K562 (cell line): ENCODE measurements at regions not wholly inside any gene's neighbourhood (a gene's known extent, or its start where the extent isn't known, plus 50 kb on each side); places are given as distances from the start of the nearest gene placed in this dataset.

Experiments
- ATAC-seq: fragments of 200-7000 bp; cut with Tn5 transposase; 3 replicates; pipeline ENCODE4 v1.9.1; 2020; ENCODE audit warnings: moderate library complexity
- BruUV-seq: library from RNA; stranded (reverse); fragments of 400-500 nt; replicated peaks from 2 replicates; lab custom pipeline; 2021; lab: Mats Ljungman, UMichigan
- CTCF ChIA-PET: fragments of 300-600 bp; formaldehyde crosslinking; extraction: SDS; loops from one replicate; lab custom pipeline; 2021; ENCODE audit warnings: low intra/inter-chr PET ratio; lab: Yijun Ruan, JAX
- POLR2A ChIA-PET: fragments of 300-600, 350-650 bp; sonication (Branson Sonifier 250); formaldehyde crosslinking; extraction: SDS; loops from one replicate; lab custom pipeline; 2021; ENCODE audit warnings: antibody characterized with exemption, inconsistent platforms; lab: Yijun Ruan, JAX
- DNase-seq, 4 experiments: peaks; one replicate each; pipeline versions ENCODE4 v3.0.0 to v3.0.0-alpha.2; 2011 to 2018; ENCODE audit warnings: low spot score in 3 of 4, mixed read lengths in 3 of 4; ENCODE audit errors: extremely low read depth in 1 of 4
- FAIRE-seq: peaks from 2 replicates; lab custom pipeline; 2011; peaks lifted over from hg19 to GRCh38; lab: Jason Lieb, UNC
- H2AFZ ChIP-seq: 2 replicates; pipeline ENCODE4 v1.6.0; 2011; ENCODE audit warnings: low read depth, low read length, control low read depth, inconsistent platforms
- H3K27ac ChIP-seq: fragments of 200-600 bp; 3 replicates; pipeline ENCODE4 v1.8.0; 2011; ENCODE audit warnings: low read depth, mild to moderate bottlenecking, control low read depth, inconsistent platforms, low read length, moderate library complexity, mixed read lengths; ENCODE audit errors: extremely low read depth
- H3K27me3 ChIP-seq, 2 experiments: fragments of 300-600 bp in 1 of 2; 2 replicates in 1 of 2; 3 replicates in 1 of 2; pipeline versions ENCODE4 v1.6.0 to v1.8.0; 2011; ENCODE audit warnings: inconsistent platforms in 2 of 2, low read length in 2 of 2, mild to moderate bottlenecking in 1 of 2, mixed read lengths in 1 of 2, moderate library complexity in 1 of 2; ENCODE audit not compliant: control insufficient read depth in 2 of 2, insufficient read depth in 2 of 2
- H3K36me3 ChIP-seq: fragments of 300-600 bp; 3 replicates; pipeline ENCODE4 v1.8.0; 2011; ENCODE audit warnings: mild to moderate bottlenecking, low read length, inconsistent platforms; ENCODE audit not compliant: control insufficient read depth, insufficient read depth
- H3K4me1 ChIP-seq, 2 experiments: fragments of 200-600 bp in 1 of 2; replicated peaks in 1 of 2; 2 replicates in 1 of 2; 3 replicates in 1 of 2; pipeline versions ENCODE4 v1.5.1 to v1.8.0; 2011; ENCODE audit warnings: inconsistent platforms in 2 of 2, low read length in 2 of 2, mild to moderate bottlenecking in 1 of 2, mixed read lengths in 1 of 2, moderate library complexity in 1 of 2; ENCODE audit not compliant: control insufficient read depth in 2 of 2, insufficient read depth in 2 of 2
- H3K4me2 ChIP-seq: 2 replicates; pipeline ENCODE4 v1.6.1; 2011; ENCODE audit warnings: low read length, control low read depth, inconsistent platforms, mixed read lengths; ENCODE audit not compliant: insufficient read depth
- H3K4me3 ChIP-seq: fragments of 200-600 bp; sonication (generic), shearing (Covaris generic); 2 replicates; pipeline ENCODE4 v1.5.1; 2016; ENCODE audit warnings: control low read depth, inconsistent platforms
- H3K79me2 ChIP-seq: fragments of 200-600 bp; 3 replicates; pipeline ENCODE4 v1.8.0; 2011; ENCODE audit warnings: low read length, inconsistent platforms; ENCODE audit not compliant: control insufficient read depth, insufficient read depth
- H3K9ac ChIP-seq, 2 experiments: 2 replicates each; pipeline versions ENCODE4 v1.6.0 to v1.6.1; 2011; ENCODE audit warnings: low read depth in 2 of 2, low read length in 2 of 2, control low read depth in 1 of 2, inconsistent platforms in 1 of 2, mild to moderate bottlenecking in 1 of 2, mixed read lengths in 1 of 2; ENCODE audit not compliant: insufficient read depth in 1 of 2
- H3K9me1 ChIP-seq: one replicate; pipeline ENCODE4 v1.6.0; 2011; ENCODE audit warnings: inconsistent platforms, mild to moderate bottlenecking, low read length, moderate library complexity; ENCODE audit not compliant: control insufficient read depth, insufficient read depth
- H3K9me3 ChIP-seq: replicated peaks from 2 replicates; pipeline ENCODE4 v1.5.1; 2011; ENCODE audit warnings: low read depth, low read length, inconsistent platforms; ENCODE audit not compliant: control insufficient read depth, insufficient read depth
- H4K20me1 ChIP-seq: replicated peaks from 2 replicates; pipeline ENCODE4 v1.6.1; 2011; ENCODE audit warnings: low read length, inconsistent platforms, mixed read lengths; ENCODE audit not compliant: control insufficient read depth, insufficient read depth
- CREB1 ChIP-seq, 2 experiments: sonication (generic) in 1 of 2; formaldehyde crosslinking in 1 of 2; IDR thresholded peaks; 2 replicates each; pipeline versions ENCODE4 v1.6.1 to v1.8.0; 2012 to 2022; ENCODE audit warnings: inconsistent platforms in 1 of 2, mild to moderate bottlenecking in 1 of 2, missing genetic modification reagents in 1 of 2, moderate library complexity in 1 of 2
- PHF20 ChIP-seq: fragments of 450-650 bp; IDR thresholded peaks from 2 replicates; pipeline ENCODE4 v1.6.1; 2018; ENCODE audit not compliant: partially characterized antibody
- PYGO2 ChIP-seq: fragments of 450-650 bp; IDR thresholded peaks from 2 replicates; pipeline ENCODE4 v1.6.1; 2016; ENCODE audit warnings: mild to moderate bottlenecking, missing genetic modification characterization, moderate library complexity, missing compliant biosample characterization
- TAF7 ChIP-seq: fragments of 450-650 bp; IDR thresholded peaks from 2 replicates; pipeline ENCODE4 v1.6.1; 2016; ENCODE audit warnings: missing genetic modification characterization, missing compliant biosample characterization
- WGBS: fragments of 100-300 bp; shearing (Covaris generic); methylation state at CpG from one replicate; pipeline ENCODE4 v1.1.6; 2016; ENCODE audit warnings: low coverage, mixed read lengths; ENCODE audit not compliant: insufficient coverage; ENCODE audit errors: missing lambda C conversion rate; 5-methylcytosine and 5-hydroxymethylcytosine counted together
- in situ Hi-C: fragments of 300-500 bp; cut with MboI; formaldehyde crosslinking; loops from 4 replicates; pipeline ENCODE4 v1.15.0; 2018; ENCODE audit warnings: inconsistent platforms, mixed read lengths
- intact Hi-C: fragments of 100-400 bp; cut with micrococcal nuclease; formaldehyde crosslinking; loops from 2 replicates; pipeline ENCODE4 v1.14.2; 2022
- TF ChIP-seq, protein P1 (sequence below), 2 experiments: fragments of 450-650 bp in 1 of 2; IDR thresholded peaks; 2 replicates each; pipeline ENCODE4 v1.6.1; 2011 to 2017; ENCODE audit warnings: low read depth in 2 of 2, antibody characterized with exemption in 1 of 2, borderline replicate concordance in 1 of 2, low read length in 1 of 2, mild to moderate bottlenecking in 1 of 2, mixed read lengths in 1 of 2; ENCODE audit not compliant: control insufficient read depth in 1 of 2
- TF ChIP-seq, protein P2 (sequence below), 2 experiments: fragments of 450-650 bp; conservative IDR thresholded peaks; 2 replicates each; pipeline ENCODE4 v1.6.1; 2017; ENCODE audit warnings: mild to moderate bottlenecking in 2 of 2, moderate library complexity in 2 of 2
- TF ChIP-seq, protein P3 (sequence below): fragments of 250-450 bp; sonication (Bioruptor Pico); IDR thresholded peaks from 2 replicates; pipeline ENCODE4 v1.5.0; 2021; ENCODE audit warnings: mild to moderate bottlenecking, moderate library complexity
- TF ChIP-seq, protein P4 (sequence below): fragments of 250-450 bp; sonication (Bioruptor Pico); IDR thresholded peaks from 2 replicates; pipeline ENCODE4 v1.4.0; 2020; ENCODE audit warnings: mild to moderate bottlenecking
- TF ChIP-seq, protein P5 (sequence below): fragments of 250-450 bp; sonication (Bioruptor Pico); IDR thresholded peaks from 2 replicates; pipeline ENCODE4 v1.5.0; 2021; ENCODE audit warnings: mild to moderate bottlenecking, borderline replicate concordance

DNA sequence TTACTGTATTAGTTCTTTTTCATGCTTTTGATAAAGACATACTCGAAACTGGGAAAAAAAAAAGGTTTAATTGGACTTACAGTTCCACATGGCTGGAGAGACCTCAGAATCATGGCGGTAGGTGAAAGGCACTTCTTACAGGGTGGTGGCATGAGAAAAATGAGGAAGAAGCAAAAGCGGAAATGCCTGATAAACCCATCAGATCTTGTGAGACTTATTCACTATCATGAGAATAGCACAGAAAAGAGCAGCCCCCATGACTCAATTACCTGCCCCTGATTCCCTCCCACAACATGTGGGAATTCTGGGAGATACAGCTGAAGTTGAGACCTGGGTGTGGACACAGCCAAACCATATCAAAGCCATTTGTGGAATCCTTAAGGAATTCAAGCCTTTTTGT lies 1238.9 kb downstream of the ADGRL3 start:
- no peaks in the 10 kb centered on the region for H3K9me3 ChIP-seq
- no peaks in the 10 kb centered on the region for H3K79me2 ChIP-seq
- no peaks in the 10 kb centered on the region for H3K36me3 ChIP-seq
- in situ Hi-C loops (no loop called here), intact Hi-C loops (no loop called here)
- ATAC-seq (no peak), FAIRE-seq (no peak), DNase-seq (no peak)
- ChIA-PET POLR2A (no interaction called here), CTCF (no interaction called here)
- no peaks in the 10 kb centered on the region for H4K20me1 ChIP-seq
- BruUV-seq, result no TSS peak
- H3K27me3 ChIP-seq, result no peaks in the 10 kb centered on the region
- WGBS, result 0% methylated on average over 3 of the region's 3 CpGs
- H2AFZ ChIP-seq, result no peak overlapping the region
- no peak overlapping the region for H3K4me2 ChIP-seq
- H3K9me1 ChIP-seq, result no peaks in the 10 kb centered on the region
- H3K27ac ChIP-seq, result no peak overlapping the region
- no peak overlapping the region for H3K9ac ChIP-seq
- H3K4me3 ChIP-seq, result no peak overlapping the region
- no peaks in the 10 kb centered on the region for H3K4me1 ChIP-seq
- TF ChIP-seq PHF20, result no peak
- TF ChIP-seq PYGO2 (tag), result no peak
- TF ChIP-seq, protein P1, sequence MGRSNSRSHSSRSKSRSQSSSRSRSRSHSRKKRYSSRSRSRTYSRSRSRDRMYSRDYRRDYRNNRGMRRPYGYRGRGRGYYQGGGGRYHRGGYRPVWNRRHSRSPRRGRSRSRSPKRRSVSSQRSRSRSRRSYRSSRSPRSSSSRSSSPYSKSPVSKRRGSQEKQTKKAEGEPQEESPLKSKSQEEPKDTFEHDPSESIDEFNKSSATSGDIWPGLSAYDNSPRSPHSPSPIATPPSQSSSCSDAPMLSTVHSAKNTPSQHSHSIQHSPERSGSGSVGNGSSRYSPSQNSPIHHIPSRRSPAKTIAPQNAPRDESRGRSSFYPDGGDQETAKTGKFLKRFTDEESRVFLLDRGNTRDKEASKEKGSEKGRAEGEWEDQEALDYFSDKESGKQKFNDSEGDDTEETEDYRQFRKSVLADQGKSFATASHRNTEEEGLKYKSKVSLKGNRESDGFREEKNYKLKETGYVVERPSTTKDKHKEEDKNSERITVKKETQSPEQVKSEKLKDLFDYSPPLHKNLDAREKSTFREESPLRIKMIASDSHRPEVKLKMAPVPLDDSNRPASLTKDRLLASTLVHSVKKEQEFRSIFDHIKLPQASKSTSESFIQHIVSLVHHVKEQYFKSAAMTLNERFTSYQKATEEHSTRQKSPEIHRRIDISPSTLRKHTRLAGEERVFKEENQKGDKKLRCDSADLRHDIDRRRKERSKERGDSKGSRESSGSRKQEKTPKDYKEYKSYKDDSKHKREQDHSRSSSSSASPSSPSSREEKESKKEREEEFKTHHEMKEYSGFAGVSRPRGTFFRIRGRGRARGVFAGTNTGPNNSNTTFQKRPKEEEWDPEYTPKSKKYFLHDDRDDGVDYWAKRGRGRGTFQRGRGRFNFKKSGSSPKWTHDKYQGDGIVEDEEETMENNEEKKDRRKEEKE (IDR thresholded peaks at IDR 0.05; ENCODE audit: borderline replicate concordance in 1 of 2, control insufficient read depth in 1 of 2, low read depth in 2 of 2, low read length in 1 of 2), result no peak
- TF ChIP-seq, protein P2, sequence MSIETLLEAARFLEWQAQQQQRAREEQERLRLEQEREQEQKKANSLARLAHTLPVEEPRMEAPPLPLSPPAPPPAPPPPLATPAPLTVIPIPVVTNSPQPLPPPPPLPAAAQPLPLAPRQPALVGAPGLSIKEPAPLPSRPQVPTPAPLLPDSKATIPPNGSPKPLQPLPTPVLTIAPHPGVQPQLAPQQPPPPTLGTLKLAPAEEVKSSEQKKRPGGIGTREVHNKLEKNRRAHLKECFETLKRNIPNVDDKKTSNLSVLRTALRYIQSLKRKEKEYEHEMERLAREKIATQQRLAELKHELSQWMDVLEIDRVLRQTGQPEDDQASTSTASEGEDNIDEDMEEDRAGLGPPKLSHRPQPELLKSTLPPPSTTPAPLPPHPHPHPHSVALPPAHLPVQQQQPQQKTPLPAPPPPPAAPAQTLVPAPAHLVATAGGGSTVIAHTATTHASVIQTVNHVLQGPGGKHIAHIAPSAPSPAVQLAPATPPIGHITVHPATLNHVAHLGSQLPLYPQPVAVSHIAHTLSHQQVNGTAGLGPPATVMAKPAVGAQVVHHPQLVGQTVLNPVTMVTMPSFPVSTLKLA (conservative IDR thresholded peaks at IDR 0.05), result no peak
- TF ChIP-seq, protein P3, sequence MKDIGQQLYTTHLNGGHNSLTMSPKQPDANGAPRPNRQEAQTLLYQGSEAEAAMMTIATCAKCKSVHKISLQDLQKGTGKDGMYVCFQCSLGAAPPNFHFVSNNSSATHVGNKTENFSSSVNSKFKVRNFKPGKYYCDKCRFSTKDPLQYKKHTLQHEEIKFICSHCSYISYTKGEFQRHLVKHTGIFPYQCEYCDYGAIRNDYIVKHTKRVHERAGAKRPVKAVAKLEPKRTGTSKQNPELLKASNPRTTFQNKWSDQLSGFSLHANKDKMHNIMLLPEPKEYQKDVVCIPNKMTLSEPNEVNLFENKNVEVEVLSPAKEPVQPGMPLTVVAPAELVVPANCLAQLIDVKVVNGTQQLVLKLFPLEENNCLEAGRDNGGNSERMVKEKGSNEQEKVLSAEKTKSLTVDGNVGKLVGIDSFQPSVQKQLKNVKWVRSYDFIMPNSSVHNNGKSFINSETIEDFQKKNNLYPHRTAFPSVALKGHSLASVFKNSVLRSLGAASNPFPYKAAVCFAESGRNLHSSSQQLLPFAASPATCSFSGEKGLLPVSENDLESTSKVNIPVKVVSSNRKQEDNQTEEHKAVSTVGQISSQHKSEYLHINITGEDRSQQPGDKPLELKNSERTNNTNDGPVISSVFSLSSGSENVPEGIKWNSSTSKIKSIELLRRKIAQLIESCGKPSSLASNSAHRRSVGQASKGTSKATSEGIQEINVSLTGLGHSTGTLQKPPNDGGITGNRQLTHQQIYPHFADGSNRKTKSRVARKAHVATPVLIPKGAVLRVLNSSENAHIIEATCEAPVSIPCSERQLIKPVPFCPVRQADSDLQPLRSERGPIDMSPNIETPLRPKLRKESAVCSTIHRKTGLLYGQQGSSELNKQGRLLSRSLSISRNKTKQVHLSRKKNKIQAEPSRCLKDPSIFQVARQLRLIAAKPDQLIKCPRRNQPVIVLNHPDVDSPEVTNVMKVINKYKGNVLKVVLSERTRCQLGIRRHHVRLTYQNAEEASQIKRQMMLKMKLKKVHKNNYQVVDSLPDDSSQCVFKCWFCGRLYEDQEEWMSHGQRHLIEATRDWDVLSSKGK, result no peak
- no peak for TF ChIP-seq TAF7 (tag)
- TF ChIP-seq, protein P4, sequence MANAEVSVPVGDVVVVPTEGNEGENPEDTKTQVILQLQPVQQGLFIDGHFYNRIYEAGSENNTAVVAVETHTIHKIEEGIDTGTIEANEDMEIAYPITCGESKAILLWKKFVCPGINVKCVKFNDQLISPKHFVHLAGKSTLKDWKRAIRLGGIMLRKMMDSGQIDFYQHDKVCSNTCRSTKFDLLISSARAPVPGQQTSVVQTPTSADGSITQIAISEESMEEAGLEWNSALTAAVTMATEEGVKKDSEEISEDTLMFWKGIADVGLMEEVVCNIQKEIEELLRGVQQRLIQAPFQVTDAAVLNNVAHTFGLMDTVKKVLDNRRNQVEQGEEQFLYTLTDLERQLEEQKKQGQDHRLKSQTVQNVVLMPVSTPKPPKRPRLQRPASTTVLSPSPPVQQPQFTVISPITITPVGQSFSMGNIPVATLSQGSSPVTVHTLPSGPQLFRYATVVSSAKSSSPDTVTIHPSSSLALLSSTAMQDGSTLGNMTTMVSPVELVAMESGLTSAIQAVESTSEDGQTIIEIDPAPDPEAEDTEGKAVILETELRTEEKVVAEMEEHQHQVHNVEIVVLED, result no peak
- TF ChIP-seq CREB1 (IDR thresholded peaks at IDR 0.05), result no peak
- no peak for TF ChIP-seq CREB1 (CRISPR knock-in tag; IDR thresholded peaks at IDR 0.05)
- TF ChIP-seq, protein P5, sequence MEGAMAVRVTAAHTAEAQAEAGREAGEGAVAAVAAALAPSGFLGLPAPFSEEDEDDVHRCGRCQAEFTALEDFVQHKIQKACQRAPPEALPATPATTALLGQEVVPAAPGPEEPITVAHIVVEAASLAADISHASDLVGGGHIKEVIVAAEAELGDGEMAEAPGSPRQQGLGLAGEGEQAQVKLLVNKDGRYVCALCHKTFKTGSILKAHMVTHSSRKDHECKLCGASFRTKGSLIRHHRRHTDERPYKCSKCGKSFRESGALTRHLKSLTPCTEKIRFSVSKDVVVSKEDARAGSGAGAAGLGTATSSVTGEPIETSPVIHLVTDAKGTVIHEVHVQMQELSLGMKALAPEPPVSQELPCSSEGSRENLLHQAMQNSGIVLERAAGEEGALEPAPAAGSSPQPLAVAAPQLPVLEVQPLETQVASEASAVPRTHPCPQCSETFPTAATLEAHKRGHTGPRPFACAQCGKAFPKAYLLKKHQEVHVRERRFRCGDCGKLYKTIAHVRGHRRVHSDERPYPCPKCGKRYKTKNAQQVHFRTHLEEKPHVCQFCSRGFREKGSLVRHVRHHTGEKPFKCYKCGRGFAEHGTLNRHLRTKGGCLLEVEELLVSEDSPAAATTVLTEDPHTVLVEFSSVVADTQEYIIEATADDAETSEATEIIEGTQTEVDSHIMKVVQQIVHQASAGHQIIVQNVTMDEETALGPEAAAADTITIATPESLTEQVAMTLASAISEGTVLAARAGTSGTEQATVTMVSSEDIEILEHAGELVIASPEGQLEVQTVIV, result no peak
